ENCODE measurements at regions not wholly inside any gene's neighbourhood (a gene's known extent, or its start where the extent isn't known, plus 50 kb on each side); places are given as distances from the start of the nearest gene placed in this dataset.

GRCh38 chr11:70725739-70726138 lies 327.4 kb downstream of the CTTN start:
- no peak for DNase-seq (ENCODE audit: low spot score)

GRCh38 chr11:70727021-70727420 lies 328.7 kb downstream of the CTTN start:
- no peak for DNase-seq (ENCODE audit: low spot score)

GRCh38 chr11:70727899-70728620 lies 329.7 kb downstream of the CTTN start:
- DNase-seq (ENCODE audit: low spot score) = no peak

- no peak for DNase-seq (ENCODE audit: low spot score)
Observed at GRCh38 chr11:70729949-70730348, 331.6 kb downstream of the CTTN start.

GRCh38 chr11:70730411-70730810 lies 332.1 kb downstream of the CTTN start:
- DNase-seq (ENCODE audit: low spot score) = no peak

- DNase-seq (ENCODE audit: low spot score) = no peak
Observed at GRCh38 chr11:70731271-70732022, 333.1 kb downstream of the CTTN start.

GRCh38 chr11:70732023-70732880 lies 333.9 kb downstream of the CTTN start:
- no peak for DNase-seq (ENCODE audit: low spot score)

- no peak for DNase-seq (ENCODE audit: low spot score)
Observed at GRCh38 chr11:70732881-70733196, 334.5 kb downstream of the CTTN start.

- no peak for DNase-seq (ENCODE audit: low spot score)
Observed at GRCh38 chr11:70733327-70734325, 335.3 kb downstream of the CTTN start.

- no peak for DNase-seq (ENCODE audit: low spot score)
Observed at GRCh38 chr11:70734379-70734778, 336.1 kb downstream of the CTTN start.

GRCh38 chr11:70734911-70735310 lies 336.6 kb downstream of the CTTN start:
- DNase-seq (ENCODE audit: low spot score) = no peak

GRCh38 chr11:70735976-70736375 lies 337.6 kb downstream of the CTTN start:
- no peak for DNase-seq (ENCODE audit: low spot score)

- no peak for DNase-seq (ENCODE audit: low spot score)
Observed at GRCh38 chr11:70736461-70736860, 338.1 kb downstream of the CTTN start.

- no peak for DNase-seq (ENCODE audit: low spot score)
Observed at GRCh38 chr11:70736937-70737640, 338.8 kb downstream of the CTTN start.

GRCh38 chr11:70737816-70738630 lies 339.7 kb downstream of the CTTN start:
- no peak for DNase-seq (ENCODE audit: low spot score)

GRCh38 chr11:70738661-70739060 lies 340.3 kb downstream of the CTTN start:
- DNase-seq (ENCODE audit: low spot score) = no peak

- no peak for DNase-seq (ENCODE audit: low spot score)
Observed at GRCh38 chr11:70739091-70739490, 340.8 kb downstream of the CTTN start.

- no peak for DNase-seq (ENCODE audit: low spot score)
Observed at GRCh38 chr11:70739811-70740487, 341.6 kb downstream of the CTTN start.

GRCh38 chr11:70740488-70740851 lies 342.1 kb downstream of the CTTN start:
- no peak for DNase-seq (ENCODE audit: low spot score)

- DNase-seq (ENCODE audit: low spot score) = no peak
Observed at GRCh38 chr11:70741085-70741484, 342.8 kb downstream of the CTTN start.

Data from HuH-7.5 (cell line).